Cardiac fibroblast (primary cell): ENCODE measurements at regions not wholly inside any gene's neighbourhood (a gene's known extent, or its start where the extent isn't known, plus 50 kb on each side); places are given as distances from the start of the nearest gene placed in this dataset.

Experiments used
- DNase-seq, 2 donors: peaks; one replicate each; pipeline versions ENCODE4 v3.0.0 to v3.0.0-alpha.2; 2010; ENCODE audit warnings: low read depth in 2 of 2
- H3K4me3 ChIP-seq, 2 donors: replicated peaks in 1 of 2; 1 replicate in 1 of 2; 2 replicates in 1 of 2; pipeline ENCODE4 v1.5.1; 2011; ENCODE audit warnings: low read depth in 2 of 2, low read length in 2 of 2, mild to moderate bottlenecking in 2 of 2, moderate library complexity in 1 of 2
- TF ChIP-seq, protein P1 (sequence below): IDR thresholded peaks from one replicate; pipeline ENCODE4 v1.5.1; 2011; ENCODE audit warnings: low read depth, mild to moderate bottlenecking, low read length, inconsistent platforms

DNA sequence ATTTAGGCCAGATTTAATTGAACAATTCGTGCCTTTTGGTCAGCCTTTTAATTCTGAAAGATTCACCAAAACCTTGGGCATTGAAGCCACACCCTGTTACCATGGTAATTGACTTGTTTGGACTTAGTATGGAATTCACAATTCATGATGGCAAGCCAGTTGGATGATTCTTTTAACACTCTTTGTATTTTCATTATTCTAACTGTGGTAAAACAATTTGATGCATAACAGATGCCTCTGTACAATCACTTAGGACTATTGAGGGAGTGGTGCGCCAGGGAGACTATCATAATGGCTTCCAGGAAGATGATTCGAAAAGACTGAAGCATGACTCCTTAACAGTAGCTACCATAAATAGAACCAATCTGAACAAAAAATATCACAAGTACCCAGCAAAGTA, 381.1 kb upstream of the ADAMTS16 start:
- TF ChIP-seq, protein P1, sequence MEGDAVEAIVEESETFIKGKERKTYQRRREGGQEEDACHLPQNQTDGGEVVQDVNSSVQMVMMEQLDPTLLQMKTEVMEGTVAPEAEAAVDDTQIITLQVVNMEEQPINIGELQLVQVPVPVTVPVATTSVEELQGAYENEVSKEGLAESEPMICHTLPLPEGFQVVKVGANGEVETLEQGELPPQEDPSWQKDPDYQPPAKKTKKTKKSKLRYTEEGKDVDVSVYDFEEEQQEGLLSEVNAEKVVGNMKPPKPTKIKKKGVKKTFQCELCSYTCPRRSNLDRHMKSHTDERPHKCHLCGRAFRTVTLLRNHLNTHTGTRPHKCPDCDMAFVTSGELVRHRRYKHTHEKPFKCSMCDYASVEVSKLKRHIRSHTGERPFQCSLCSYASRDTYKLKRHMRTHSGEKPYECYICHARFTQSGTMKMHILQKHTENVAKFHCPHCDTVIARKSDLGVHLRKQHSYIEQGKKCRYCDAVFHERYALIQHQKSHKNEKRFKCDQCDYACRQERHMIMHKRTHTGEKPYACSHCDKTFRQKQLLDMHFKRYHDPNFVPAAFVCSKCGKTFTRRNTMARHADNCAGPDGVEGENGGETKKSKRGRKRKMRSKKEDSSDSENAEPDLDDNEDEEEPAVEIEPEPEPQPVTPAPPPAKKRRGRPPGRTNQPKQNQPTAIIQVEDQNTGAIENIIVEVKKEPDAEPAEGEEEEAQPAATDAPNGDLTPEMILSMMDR: no peak
- H3K4me3 ChIP-seq: no peak overlapping the region
- DNase-seq: no peak

DNA sequence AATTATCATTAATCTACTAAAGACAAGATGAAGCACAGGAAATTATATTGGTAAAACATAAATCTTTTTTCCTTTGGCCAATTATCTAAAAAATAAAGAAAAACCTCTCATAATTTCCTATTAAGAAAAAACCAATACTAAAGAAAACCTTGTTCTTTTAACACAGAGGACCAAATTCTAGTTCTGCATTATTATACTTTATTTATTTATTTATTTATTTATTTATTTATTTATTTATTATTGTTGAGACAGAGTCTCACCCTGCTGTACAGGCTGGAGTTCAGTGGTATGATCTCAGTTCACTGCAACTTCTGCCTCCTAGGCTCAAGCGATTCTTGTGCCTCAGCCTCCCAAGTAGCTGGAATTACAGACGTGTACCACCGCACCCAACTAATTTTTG, 377.8 kb upstream of the ADAMTS16 start:
- TF ChIP-seq, protein P1: no peak
- no peak for DNase-seq
- H3K4me3 ChIP-seq: no peak overlapping the region

DNA sequence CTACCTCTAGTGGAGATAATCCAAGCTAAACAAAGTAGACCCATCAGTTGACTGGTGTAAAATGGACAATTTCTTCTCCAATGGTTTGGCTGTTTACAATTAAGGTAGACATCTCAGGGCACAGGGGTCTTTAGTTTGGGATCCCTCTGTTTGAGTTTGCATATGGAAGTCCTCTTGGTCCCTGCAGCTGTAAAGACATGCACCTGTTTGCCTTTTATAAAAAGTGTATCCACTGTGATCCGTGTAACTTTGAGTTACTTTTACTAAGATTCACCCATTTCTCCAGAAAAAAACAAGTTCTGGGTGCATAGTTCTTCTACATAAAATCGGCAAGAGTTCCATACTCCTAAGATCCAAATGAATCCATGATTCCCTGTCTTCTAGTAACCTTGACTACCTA, 374.7 kb upstream of the ADAMTS16 start:
- DNase-seq: no peak
- TF ChIP-seq, protein P1: no peak
- H3K4me3 ChIP-seq: no peak overlapping the region

DNA sequence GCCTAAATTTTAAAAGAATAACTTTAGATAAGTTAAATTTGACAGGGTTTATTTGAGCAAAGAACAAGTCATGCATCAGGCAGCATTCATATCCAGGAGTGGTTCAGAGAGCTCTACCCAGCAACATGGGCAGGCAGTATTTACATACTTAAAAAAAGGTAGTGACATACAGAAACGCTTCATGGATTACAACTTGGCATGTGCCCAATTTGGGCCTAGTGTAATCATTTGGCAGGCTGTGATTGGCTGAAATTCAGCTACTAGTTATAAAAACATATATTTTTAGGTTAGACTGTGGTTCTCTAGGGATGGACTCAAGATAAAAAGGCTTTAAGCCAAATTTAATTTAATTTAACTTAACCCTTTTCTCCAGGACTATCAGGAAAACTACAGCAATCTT, 374.0 kb upstream of the ADAMTS16 start:
- DNase-seq: no peak
- TF ChIP-seq, protein P1: no peak
- H3K4me3 ChIP-seq: no peak overlapping the region

DNA sequence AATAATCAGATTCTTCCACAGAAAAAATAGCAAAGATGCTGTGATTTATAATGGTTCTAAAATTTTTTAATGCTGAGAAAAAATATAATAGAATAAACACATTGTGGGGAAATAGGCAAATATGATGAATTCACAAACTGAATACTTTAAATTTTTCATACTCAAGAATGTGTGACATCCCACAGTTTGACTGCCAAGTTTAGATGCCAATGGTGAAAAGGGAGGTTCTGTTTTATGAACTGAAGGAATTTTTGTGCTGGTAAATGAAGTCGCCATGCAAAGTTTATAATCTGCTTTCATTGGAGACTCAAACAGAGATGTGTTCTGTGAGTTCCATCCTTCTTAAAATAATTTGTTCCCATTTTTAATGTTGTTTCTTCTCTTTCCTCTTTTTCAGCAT, 367.5 kb upstream of the ADAMTS16 start:
- no peak for DNase-seq
- TF ChIP-seq, protein P1: no peak
- no peak overlapping the region for H3K4me3 ChIP-seq

DNA sequence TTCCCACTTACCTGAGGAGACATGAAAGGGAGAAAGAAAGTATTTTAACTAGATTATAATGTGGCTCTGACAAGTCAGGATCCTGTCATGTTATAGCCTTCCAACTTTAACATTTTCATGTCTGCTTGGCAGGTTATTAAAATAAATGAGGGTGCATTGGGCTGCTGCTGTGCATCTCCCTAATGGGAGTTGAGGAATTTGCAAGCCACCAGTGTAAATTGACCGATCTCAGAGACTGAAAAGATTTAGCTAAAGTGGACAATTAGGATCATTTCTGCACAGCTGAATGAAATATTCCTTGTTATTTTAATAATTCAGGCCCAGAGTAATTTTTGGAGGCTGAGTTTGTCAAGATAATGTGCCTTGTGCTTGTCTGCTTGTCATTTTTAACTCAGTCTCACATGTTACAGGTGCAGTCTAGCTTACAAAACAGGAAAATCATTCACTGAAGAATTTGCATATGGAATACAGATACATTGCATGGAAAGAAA, 366.3 kb upstream of the ADAMTS16 start:
- TF ChIP-seq, protein P1: no peak
- no peak overlapping the region for H3K4me3 ChIP-seq
- no peak for DNase-seq

DNA sequence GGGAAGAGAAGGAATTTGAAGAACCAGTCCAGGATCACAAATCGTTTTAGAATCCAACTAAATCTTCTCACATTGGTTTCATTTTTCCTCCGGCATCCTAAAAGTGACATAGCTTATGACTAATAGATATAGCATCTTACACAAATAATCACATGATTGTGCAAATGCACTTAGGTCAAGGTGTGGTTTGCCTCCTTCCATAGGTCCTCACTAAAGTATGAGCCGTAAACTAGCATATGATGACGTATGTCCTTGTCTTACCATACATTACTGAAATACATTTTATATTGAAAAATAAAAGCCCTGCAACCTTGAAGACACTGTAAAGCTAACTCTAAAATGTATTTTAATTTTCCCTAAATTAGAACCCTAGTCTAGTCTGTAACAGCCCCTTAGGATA, 362.7 kb upstream of the ADAMTS16 start:
- TF ChIP-seq, protein P1: no peak

More for the DNA sequence above, 362.7 kb upstream of the ADAMTS16 start:
- no peak for DNase-seq
- no peak overlapping the region for H3K4me3 ChIP-seq
